CD4-positive, alpha-beta memory T cell (primary cell): ENCODE measurements at regions not wholly inside any gene's neighbourhood (a gene's known extent, or its start where the extent isn't known, plus 50 kb on each side); places are given as distances from the start of the nearest gene placed in this dataset.
"Not testable (repeated sequence)": the region's sequence is repeated elsewhere in the genome, so short reads cannot be mapped to it uniquely, and the experiment has no call there.

Source experiments
- CTCF ChIA-PET: fragments of 350-600 bp; sonication (Branson Sonifier 250); formaldehyde crosslinking; loops from one replicate; lab custom pipeline; 2021; ENCODE audit warnings: inconsistent platforms; ENCODE audit not compliant: partially characterized antibody; lab: Charles Lee
- POLR2A ChIA-PET: fragments of 350-600 bp; sonication (Branson Sonifier 250); formaldehyde crosslinking; loops from one replicate; lab custom pipeline; 2021; ENCODE audit not compliant: partially characterized antibody; lab: Charles Lee
- DNase-seq, 5 donors: peaks; one replicate each; pipeline versions ENCODE4 v3.0.0 to v3.0.0-alpha.2; 2020 to 2022; ENCODE audit warnings: mixed read lengths in 1 of 5
- H3K27ac ChIP-seq: one replicate; pipeline ENCODE4 v1.7.0; 2013; ENCODE audit warnings: low read depth, low read length
- H3K27me3 ChIP-seq: 2 replicates; pipeline ENCODE4 v1.7.0; 2013; ENCODE audit warnings: mild to moderate bottlenecking, low read length, moderate library complexity; ENCODE audit not compliant: insufficient read depth
- H3K36me3 ChIP-seq: 2 replicates; pipeline ENCODE4 v1.7.0; 2013; ENCODE audit warnings: mild to moderate bottlenecking, low read length, moderate library complexity; ENCODE audit not compliant: insufficient read depth
- H3K4me1 ChIP-seq: 2 replicates; pipeline ENCODE4 v1.7.0; 2013; ENCODE audit warnings: mild to moderate bottlenecking, low read length, moderate library complexity; ENCODE audit not compliant: insufficient read depth
- H3K4me3 ChIP-seq, 2 donors: one replicate each; pipeline ENCODE4 v1.7.0; 2013; ENCODE audit warnings: low read length in 2 of 2, mild to moderate bottlenecking in 1 of 2
- H3K9me3 ChIP-seq, 2 donors: one replicate each; pipeline ENCODE4 v1.7.0; 2013; ENCODE audit warnings: low read length in 2 of 2, control low read depth in 1 of 2; ENCODE audit not compliant: control insufficient read depth in 1 of 2
- H3K27ac Mint-ChIP-seq, 7 donors: one replicate each; pipeline ENCODE4 v1.8.0; 2020 to 2021; ENCODE audit warnings: mixed read lengths in 7 of 7, mild to moderate bottlenecking in 6 of 7, inconsistent platforms in 3 of 7, moderate library complexity in 3 of 7
- H3K27me3 Mint-ChIP-seq, 2 donors: one replicate each; pipeline ENCODE4 v1.8.0; 2020 to 2021; ENCODE audit warnings: mixed read lengths in 2 of 2
- H3K36me3 Mint-ChIP-seq, 2 donors: one replicate each; pipeline ENCODE4 v1.8.0; 2020 to 2021; ENCODE audit warnings: mixed read lengths in 2 of 2, inconsistent platforms in 1 of 2, mild to moderate bottlenecking in 1 of 2
- H3K4me1 Mint-ChIP-seq, 4 donors: one replicate each; pipeline ENCODE4 v1.8.0; 2020 to 2021; ENCODE audit warnings: mixed read lengths in 4 of 4, mild to moderate bottlenecking in 1 of 4
- H3K4me3 Mint-ChIP-seq, 8 donors: one replicate each; pipeline ENCODE4 v1.8.0; 2020 to 2021; ENCODE audit warnings: mixed read lengths in 8 of 8, mild to moderate bottlenecking in 7 of 8, moderate library complexity in 6 of 8, inconsistent platforms in 3 of 8
- H3K9me3 Mint-ChIP-seq, 8 donors: one replicate each; pipeline ENCODE4 v1.8.0; 2020 to 2021; ENCODE audit warnings: mixed read lengths in 8 of 8, mild to moderate bottlenecking in 5 of 8, inconsistent platforms in 3 of 8, moderate library complexity in 1 of 8
- intact Hi-C: fragments of 100-400 bp; cut with micrococcal nuclease; formaldehyde crosslinking; loops from one replicate; pipeline ENCODE4 v1.15.1; 2023

- H3K4me3 Mint-ChIP-seq, POLR2A ChIA-PET: not testable (repeated sequence)
Measured at GRCh38 chr2:146405402-146406309, 1439.2 kb upstream of the ACVR2A start.

GRCh38 chr2:146403546-146404160, 1441.2 kb upstream of the ACVR2A start:
- H3K27me3 ChIP-seq, H3K4me3 ChIP-seq, H3K4me1 ChIP-seq, H3K9me3 ChIP-seq, CTCF ChIA-PET, intact Hi-C loops, H3K4me3 Mint-ChIP-seq, DNase-seq, H3K27ac ChIP-seq, H3K4me1 Mint-ChIP-seq, H3K36me3 Mint-ChIP-seq, POLR2A ChIA-PET, H3K27ac Mint-ChIP-seq, H3K27me3 Mint-ChIP-seq, H3K36me3 ChIP-seq: not testable (repeated sequence)
- H3K9me3 Mint-ChIP-seq: peaks cover 0 to 16% (median 7%) of the 10 kb centered on the region in 8 donors

More at GRCh38 chr2:146405402-146406309, 1439.2 kb upstream of the ACVR2A start:
- H3K36me3 Mint-ChIP-seq, intact Hi-C loops, H3K36me3 ChIP-seq, DNase-seq, H3K4me3 ChIP-seq, H3K9me3 ChIP-seq, H3K27me3 Mint-ChIP-seq, H3K4me1 ChIP-seq, H3K27ac Mint-ChIP-seq, CTCF ChIA-PET, H3K27me3 ChIP-seq, H3K27ac ChIP-seq, H3K4me1 Mint-ChIP-seq: not testable (repeated sequence)
- peaks cover 0 to 16% (median 7%) of the 10 kb centered on the region in 8 donors for H3K9me3 Mint-ChIP-seq

- no peak overlapping the region for H3K4me3 Mint-ChIP-seq
Measured at GRCh38 chr2:146392631-146393030, 1452.2 kb upstream of the ACVR2A start.

GRCh38 chr2:146392186-146392585, 1452.6 kb upstream of the ACVR2A start:
- no peaks in the 10 kb centered on the region for H3K27me3 ChIP-seq
- no peak overlapping the region for H3K27ac ChIP-seq
- no peak overlapping the region for H3K4me3 ChIP-seq
- Mint-ChIP-seq H3K36me3 (no peaks in the 10 kb centered on the region), H3K27me3 (no peaks in the 10 kb centered on the region), H3K4me3 (no peak overlapping the region), H3K4me1 (no peaks in the 10 kb centered on the region), H3K9me3 (peaks cover 0 to 9% (median 0%) of the 10 kb centered on the region in 8 donors), H3K27ac (no peak overlapping the region)
- no peak for DNase-seq
- CTCF ChIA-PET: no interaction called here
- POLR2A ChIA-PET: no interaction called here
- intact Hi-C loops: no loop called here
- no peaks in the 10 kb centered on the region for H3K4me1 ChIP-seq
- H3K36me3 ChIP-seq: no peaks in the 10 kb centered on the region
- no peaks in the 10 kb centered on the region for H3K9me3 ChIP-seq

More at GRCh38 chr2:146392631-146393030, 1452.2 kb upstream of the ACVR2A start:
- no peaks in the 10 kb centered on the region for H3K36me3 ChIP-seq
- no peaks in the 10 kb centered on the region for H3K4me1 Mint-ChIP-seq
- H3K27me3 ChIP-seq: no peaks in the 10 kb centered on the region
- CTCF ChIA-PET: no interaction called here
- H3K4me1 ChIP-seq: no peaks in the 10 kb centered on the region
- H3K9me3 Mint-ChIP-seq: peaks cover 0 to 9% (median 0%) of the 10 kb centered on the region in 8 donors
- no peak overlapping the region for H3K4me3 ChIP-seq
- no peaks in the 10 kb centered on the region for H3K9me3 ChIP-seq
- POLR2A ChIA-PET: no interaction called here
- DNase-seq: no peak
- H3K36me3 Mint-ChIP-seq: no peaks in the 10 kb centered on the region
- H3K27me3 Mint-ChIP-seq: no peaks in the 10 kb centered on the region
- H3K27ac Mint-ChIP-seq: no peak overlapping the region
- no peak overlapping the region for H3K27ac ChIP-seq
- intact Hi-C loops: no loop called here

GRCh38 chr2:146388757-146389156, 1456.1 kb upstream of the ACVR2A start:
- H3K4me3 ChIP-seq: no peak overlapping the region
- H3K36me3 Mint-ChIP-seq: no peaks in the 10 kb centered on the region
- H3K27ac ChIP-seq: no peak overlapping the region
- no peaks in the 10 kb centered on the region for H3K27me3 Mint-ChIP-seq
- no peak overlapping the region for H3K4me3 Mint-ChIP-seq
- H3K36me3 ChIP-seq: no peaks in the 10 kb centered on the region
- no peaks in the 10 kb centered on the region for H3K4me1 ChIP-seq
- intact Hi-C loops: no loop called here
- no peaks in the 10 kb centered on the region for H3K27me3 ChIP-seq
- no peaks in the 10 kb centered on the region for H3K9me3 ChIP-seq
- CTCF ChIA-PET: no interaction called here
- POLR2A ChIA-PET: no interaction called here
- peaks cover 0 to 3% (median 0%) of the 10 kb centered on the region in 4 donors for H3K4me1 Mint-ChIP-seq
- peaks cover 0 to 9% (median under 1%) of the 10 kb centered on the region in 8 donors for H3K9me3 Mint-ChIP-seq
- no peak for DNase-seq
- no peak overlapping the region for H3K27ac Mint-ChIP-seq

GRCh38 chr2:146386096-146386495, 1458.7 kb upstream of the ACVR2A start:
- Mint-ChIP-seq H3K4me1 (peaks cover 0 to 3% (median 0%) of the 10 kb centered on the region in 4 donors), H3K27ac (no peak overlapping the region), H3K9me3 (peaks cover 0 to 9% (median 0%) of the 10 kb centered on the region in 8 donors), H3K27me3 (no peaks in the 10 kb centered on the region), H3K36me3 (no peaks in the 10 kb centered on the region), H3K4me3 (no peak overlapping the region)
- H3K36me3 ChIP-seq: no peaks in the 10 kb centered on the region
- H3K9me3 ChIP-seq: no peaks in the 10 kb centered on the region
- H3K4me1 ChIP-seq: no peaks in the 10 kb centered on the region
- ChIA-PET POLR2A (no interaction called here), CTCF (no interaction called here)
- no peak overlapping the region for H3K27ac ChIP-seq
- intact Hi-C loops: no loop called here
- DNase-seq: no peak
- no peak overlapping the region for H3K4me3 ChIP-seq
- H3K27me3 ChIP-seq: no peaks in the 10 kb centered on the region

GRCh38 chr2:146385031-146385430, 1459.8 kb upstream of the ACVR2A start:
- H3K27me3 Mint-ChIP-seq: no peaks in the 10 kb centered on the region
- Histone ChIP-seq H3K27me3 (no peaks in the 10 kb centered on the region), H3K4me3 (no peak overlapping the region), H3K4me1 (no peaks in the 10 kb centered on the region), H3K27ac (no peak overlapping the region), H3K36me3 (no peaks in the 10 kb centered on the region), H3K9me3 (no peaks in the 10 kb centered on the region)
- H3K4me3 Mint-ChIP-seq: peak overlapping the region in 1 of 8 donors; percentile 4
- intact Hi-C loops: no loop called here
- no peaks in the 10 kb centered on the region for H3K36me3 Mint-ChIP-seq
- H3K27ac Mint-ChIP-seq: no peak overlapping the region
- ChIA-PET CTCF (no interaction called here), POLR2A (no interaction called here)
- DNase-seq: no peak
- H3K4me1 Mint-ChIP-seq: peaks cover 0 to 3% (median 0%) of the 10 kb centered on the region in 4 donors
- H3K9me3 Mint-ChIP-seq: peaks cover 0 to 4% (median under 1%) of the 10 kb centered on the region in 8 donors
